ENCODE measurements at regions not wholly inside any gene's neighbourhood (a gene's known extent, or its start where the extent isn't known, plus 50 kb on each side); places are given as distances from the start of the nearest gene placed in this dataset.

DNA sequence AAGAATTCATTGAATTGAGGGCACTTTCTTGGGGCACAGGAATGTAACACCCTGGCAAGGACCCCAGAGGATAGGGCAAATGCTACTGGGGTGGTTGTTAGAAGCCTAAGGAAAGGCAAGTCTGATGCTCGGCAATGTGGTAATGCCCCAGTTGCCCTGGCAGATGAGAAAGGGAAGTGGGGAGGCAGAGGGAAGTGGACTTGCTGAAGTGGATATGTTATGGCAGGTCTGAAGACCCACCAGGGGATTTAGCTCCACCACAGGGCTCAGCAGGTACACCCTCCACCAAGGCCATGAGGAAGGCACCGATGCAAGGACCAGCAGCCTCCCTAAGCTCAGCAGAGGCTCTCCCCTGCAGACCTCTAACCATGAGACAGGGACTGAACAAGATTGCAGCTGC is 184.8 kb downstream of the IRX5 start:
- Histone ChIP-seq H3K4me3 (no peak overlapping the region), H3K9me3 (no peaks in the 10 kb centered on the region), H3K36me3 (no peaks in the 10 kb centered on the region), H3K27me3 (no peaks in the 10 kb centered on the region)
- DNase-seq: no peak

DNA sequence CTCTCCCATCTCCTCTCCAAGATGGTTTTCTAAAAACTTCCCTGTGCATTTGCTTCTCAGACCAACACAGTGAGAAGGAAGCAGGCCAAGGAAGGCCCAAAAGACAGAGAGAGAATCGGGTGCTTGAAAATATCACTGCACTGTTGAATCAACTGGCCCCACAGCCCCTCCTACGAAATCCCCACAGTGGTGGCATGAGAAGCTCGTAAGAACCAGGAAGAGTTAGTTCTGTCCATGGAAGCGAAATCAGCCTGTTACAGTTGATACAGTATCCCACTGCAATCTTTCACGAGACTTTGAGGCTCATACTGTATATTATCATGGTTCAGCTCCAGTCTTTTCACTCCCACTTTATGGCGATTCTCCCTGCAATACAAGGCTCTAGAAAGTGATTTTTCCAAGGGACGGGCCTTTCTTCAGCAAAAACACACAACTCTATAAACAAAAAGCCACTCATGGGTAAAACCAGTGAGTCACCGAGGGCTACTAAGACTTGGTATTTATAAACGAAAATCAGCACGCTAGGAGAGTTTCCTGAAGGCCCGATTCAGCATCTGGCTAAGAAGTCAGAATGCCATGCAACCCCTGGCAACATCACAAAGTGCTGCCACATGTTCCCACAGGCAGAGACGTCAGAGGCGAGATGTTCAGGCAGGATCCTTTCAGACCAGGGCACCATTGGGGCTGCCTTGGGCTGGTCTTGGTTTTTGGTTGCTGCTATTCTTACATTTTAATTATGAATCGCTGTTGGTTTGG is 185.7 kb downstream of the IRX5 start:
- no peaks in the 10 kb centered on the region for H3K36me3 ChIP-seq
- no peaks in the 10 kb centered on the region for H3K9me3 ChIP-seq
- DNase-seq: peak; percentile 98
- no peaks in the 10 kb centered on the region for H3K27me3 ChIP-seq
- no peak overlapping the region for H3K4me3 ChIP-seq

DNA sequence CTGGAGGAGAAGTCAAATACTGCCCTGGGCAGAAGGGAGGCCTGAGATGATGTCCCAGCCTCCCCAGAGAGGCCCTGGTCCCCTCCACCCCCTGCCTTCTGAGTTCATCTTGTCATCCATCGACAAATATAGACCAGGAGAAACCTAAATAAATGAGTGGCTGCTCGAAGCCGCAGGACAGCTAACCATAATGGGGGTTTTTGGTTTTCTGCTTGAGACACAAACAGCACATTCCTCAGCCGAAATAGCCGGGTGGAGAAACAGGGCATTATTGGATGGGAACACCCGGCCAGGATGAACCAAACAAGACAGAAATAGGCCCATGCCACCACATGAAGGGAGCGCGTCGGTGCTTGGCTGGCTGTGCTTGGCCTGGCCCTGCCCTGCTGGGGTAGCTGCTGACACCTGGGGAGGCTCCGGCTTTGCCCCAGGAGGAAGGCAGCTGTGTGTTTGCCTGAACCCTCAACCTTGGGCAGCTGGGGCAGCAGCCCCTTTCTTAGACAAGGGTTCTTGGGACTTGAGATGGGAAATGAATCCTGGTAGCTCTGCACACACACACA is 188.1 kb downstream of the IRX5 start:
- no peak overlapping the region for H3K4me3 ChIP-seq
- peaks cover 4% of the 10 kb centered on the region for H3K9me3 ChIP-seq
- DNase-seq: no peak
- no peaks in the 10 kb centered on the region for H3K36me3 ChIP-seq
- no peaks in the 10 kb centered on the region for H3K27me3 ChIP-seq

DNA sequence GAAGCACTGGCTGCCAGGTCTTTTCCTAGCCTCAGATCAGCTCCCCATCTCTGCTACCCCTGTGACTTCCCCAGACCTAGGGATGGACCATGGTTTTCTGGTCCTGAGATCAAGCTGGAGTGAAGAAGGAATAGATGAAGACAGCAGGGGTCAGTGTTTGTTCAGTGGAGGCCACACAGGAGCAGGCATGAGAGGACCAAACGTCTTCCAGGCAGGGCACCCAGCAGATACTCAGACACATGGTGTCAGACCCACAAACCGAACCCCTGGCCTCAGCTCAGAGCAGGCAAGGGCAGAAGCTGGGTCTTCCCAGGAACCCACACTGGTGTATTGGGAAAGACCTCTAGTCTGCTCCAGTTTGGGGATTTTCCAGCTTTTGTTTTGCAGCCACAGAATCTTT is 189.7 kb downstream of the IRX5 start:
- Histone ChIP-seq H3K27me3 (no peaks in the 10 kb centered on the region), H3K9me3 (peaks cover 4% of the 10 kb centered on the region), H3K4me3 (no peak overlapping the region), H3K36me3 (no peaks in the 10 kb centered on the region)
- peak; percentile 50 for DNase-seq

- H3K36me3 ChIP-seq: no peaks in the 10 kb centered on the region
- H3K27me3 ChIP-seq: no peaks in the 10 kb centered on the region
- DNase-seq: no peak
- no peak overlapping the region for H3K4me3 ChIP-seq
- peaks cover 4% of the 10 kb centered on the region for H3K9me3 ChIP-seq
These were observed 190.2 kb downstream of the IRX5 start for GRCh38 chr16:55120826-55121225.

- H3K9me3 ChIP-seq: peaks cover 4% of the 10 kb centered on the region
- H3K36me3 ChIP-seq: no peaks in the 10 kb centered on the region
- DNase-seq: no peak
- no peak overlapping the region for H3K4me3 ChIP-seq
- H3K27me3 ChIP-seq: peaks cover 3% of the 10 kb centered on the region; the same call in 1 of the 2 replicates
These were observed 193.0 kb downstream of the IRX5 start for GRCh38 chr16:55123652-55124051.

- peaks cover 6% of the 10 kb centered on the region; the same call in 1 of the 2 replicates for H3K27me3 ChIP-seq
- DNase-seq: no peak
- H3K36me3 ChIP-seq: no peaks in the 10 kb centered on the region
- H3K9me3 ChIP-seq: peaks cover 4% of the 10 kb centered on the region
- H3K4me3 ChIP-seq: no peak overlapping the region
These were observed 195.2 kb downstream of the IRX5 start for GRCh38 chr16:55125818-55126385.

GRCh38 chr16:55126456-55126855 is 195.8 kb downstream of the IRX5 start:
- H3K9me3 ChIP-seq: peaks cover 4% of the 10 kb centered on the region
- DNase-seq: no peak
- H3K27me3 ChIP-seq: peaks cover 6% of the 10 kb centered on the region; the same call in 1 of the 2 replicates
- no peaks in the 10 kb centered on the region for H3K36me3 ChIP-seq
- H3K4me3 ChIP-seq: no peak overlapping the region

DNA sequence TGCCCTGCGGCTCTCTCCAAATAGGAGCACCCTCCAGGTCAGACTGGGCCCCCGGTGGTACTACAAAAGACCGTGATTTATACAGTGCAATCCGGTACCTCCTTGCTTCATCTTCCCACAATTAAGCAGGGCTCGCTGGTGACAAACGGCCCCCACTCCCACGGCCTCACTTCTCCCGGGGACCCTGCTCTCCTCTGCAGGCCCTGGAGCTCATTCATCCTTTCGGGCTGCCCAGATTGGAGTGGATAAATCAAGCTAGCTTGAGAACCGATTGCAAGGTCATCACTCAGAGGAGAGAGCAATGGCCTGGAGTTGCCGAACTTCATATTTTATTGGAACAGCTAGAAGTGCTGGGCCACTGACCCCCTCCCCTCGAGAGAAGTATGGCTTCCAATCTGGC is 193.5 kb upstream of the IRX6 start:
- DNase-seq: no peak
- peaks cover 6% of the 10 kb centered on the region; the same call in 1 of the 2 replicates for H3K27me3 ChIP-seq
- no peaks in the 10 kb centered on the region for H3K36me3 ChIP-seq
- no peak overlapping the region for H3K4me3 ChIP-seq
- H3K9me3 ChIP-seq: no peaks in the 10 kb centered on the region

DNA sequence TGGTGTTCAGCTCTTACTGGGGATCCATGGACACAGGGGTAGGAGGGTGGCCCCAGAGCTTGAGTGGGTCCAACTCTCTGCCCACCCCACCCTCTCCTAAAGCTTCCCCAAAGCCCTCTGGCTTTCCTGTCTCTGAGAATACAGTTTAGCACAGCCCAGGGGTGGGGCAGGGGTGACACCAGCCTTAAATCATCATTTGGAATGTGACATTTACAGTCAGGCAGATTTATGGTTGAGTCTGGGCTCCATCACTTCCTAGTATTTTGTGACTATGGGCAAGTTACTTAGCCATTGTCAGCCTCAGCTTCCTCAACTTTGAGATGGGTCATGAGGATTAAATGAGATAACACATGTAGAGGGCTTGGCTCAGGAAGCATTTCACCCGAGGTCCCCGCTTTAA is 193.1 kb upstream of the IRX6 start:
- no peak for DNase-seq
- H3K9me3 ChIP-seq: no peaks in the 10 kb centered on the region
- no peaks in the 10 kb centered on the region for H3K36me3 ChIP-seq
- H3K4me3 ChIP-seq: no peak overlapping the region
- H3K27me3 ChIP-seq: peaks cover 6% of the 10 kb centered on the region; the same call in 1 of the 2 replicates

DNA sequence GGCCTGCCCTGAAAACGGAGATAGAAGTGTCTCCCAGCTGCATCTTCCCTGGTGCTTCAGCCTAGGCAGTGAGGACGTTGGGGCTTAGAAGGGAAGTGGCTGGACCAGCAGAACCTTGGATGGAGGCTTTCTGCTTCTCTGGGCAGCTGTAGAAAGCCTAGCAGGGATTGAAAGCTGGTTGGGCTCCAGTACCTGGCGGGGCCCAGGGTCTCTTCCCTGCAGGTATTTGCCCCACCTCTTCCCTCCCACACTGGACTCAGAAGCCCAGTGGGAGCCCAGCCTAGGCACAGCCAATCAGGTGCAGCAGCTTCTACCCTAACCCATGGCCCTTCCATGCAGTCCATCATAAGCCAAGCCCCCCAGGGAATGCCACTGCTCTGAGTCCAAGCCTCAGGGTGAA is 190.3 kb upstream of the IRX6 start:
- Histone ChIP-seq H3K27me3 (peaks cover 3% of the 10 kb centered on the region; the same call in 1 of the 2 replicates), H3K4me3 (no peak overlapping the region), H3K9me3 (no peaks in the 10 kb centered on the region), H3K36me3 (no peaks in the 10 kb centered on the region)
- no peak for DNase-seq

GRCh38 chr16:55136356-55137150 is 187.4 kb upstream of the IRX6 start:
- Histone ChIP-seq H3K27me3 (no peaks in the 10 kb centered on the region), H3K4me3 (no peak overlapping the region), H3K36me3 (no peaks in the 10 kb centered on the region), H3K9me3 (no peaks in the 10 kb centered on the region)
- no peak for DNase-seq

DNA sequence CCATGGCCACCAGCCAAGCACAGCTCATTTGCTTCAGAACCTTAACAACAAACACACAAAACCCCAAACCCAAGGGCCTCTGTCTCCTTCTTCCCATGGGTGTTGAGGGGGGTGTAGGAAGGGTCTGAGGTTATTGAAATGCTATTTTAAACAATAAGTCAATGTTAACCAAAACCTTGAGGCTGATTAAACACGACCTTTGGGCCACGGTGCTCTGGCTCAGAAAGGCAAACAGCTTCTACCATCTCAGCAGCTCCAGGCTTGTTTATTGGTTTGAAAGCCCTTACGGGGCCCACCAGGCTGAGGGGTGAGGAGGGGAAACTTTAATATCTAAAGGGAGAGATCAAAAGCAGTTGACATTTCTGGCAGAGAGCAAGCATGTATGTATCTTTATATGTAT is 185.7 kb upstream of the IRX6 start:
- Histone ChIP-seq H3K27me3 (no peaks in the 10 kb centered on the region), H3K36me3 (no peaks in the 10 kb centered on the region), H3K4me3 (no peak overlapping the region), H3K9me3 (no peaks in the 10 kb centered on the region)
- DNase-seq: no peak

GRCh38 chr16:55142405-55142804 is 181.6 kb upstream of the IRX6 start:
- H3K4me3 ChIP-seq: no peak overlapping the region
- no peaks in the 10 kb centered on the region for H3K36me3 ChIP-seq
- no peak for DNase-seq
- no peaks in the 10 kb centered on the region for H3K9me3 ChIP-seq
- H3K27me3 ChIP-seq: no peaks in the 10 kb centered on the region

GRCh38 chr16:55144651-55145050 is 179.4 kb upstream of the IRX6 start:
- Histone ChIP-seq H3K4me3 (no peak overlapping the region), H3K36me3 (no peaks in the 10 kb centered on the region), H3K9me3 (no peaks in the 10 kb centered on the region), H3K27me3 (no peaks in the 10 kb centered on the region; the same call in 1 of the 2 replicates)
- no peak for DNase-seq

DNA sequence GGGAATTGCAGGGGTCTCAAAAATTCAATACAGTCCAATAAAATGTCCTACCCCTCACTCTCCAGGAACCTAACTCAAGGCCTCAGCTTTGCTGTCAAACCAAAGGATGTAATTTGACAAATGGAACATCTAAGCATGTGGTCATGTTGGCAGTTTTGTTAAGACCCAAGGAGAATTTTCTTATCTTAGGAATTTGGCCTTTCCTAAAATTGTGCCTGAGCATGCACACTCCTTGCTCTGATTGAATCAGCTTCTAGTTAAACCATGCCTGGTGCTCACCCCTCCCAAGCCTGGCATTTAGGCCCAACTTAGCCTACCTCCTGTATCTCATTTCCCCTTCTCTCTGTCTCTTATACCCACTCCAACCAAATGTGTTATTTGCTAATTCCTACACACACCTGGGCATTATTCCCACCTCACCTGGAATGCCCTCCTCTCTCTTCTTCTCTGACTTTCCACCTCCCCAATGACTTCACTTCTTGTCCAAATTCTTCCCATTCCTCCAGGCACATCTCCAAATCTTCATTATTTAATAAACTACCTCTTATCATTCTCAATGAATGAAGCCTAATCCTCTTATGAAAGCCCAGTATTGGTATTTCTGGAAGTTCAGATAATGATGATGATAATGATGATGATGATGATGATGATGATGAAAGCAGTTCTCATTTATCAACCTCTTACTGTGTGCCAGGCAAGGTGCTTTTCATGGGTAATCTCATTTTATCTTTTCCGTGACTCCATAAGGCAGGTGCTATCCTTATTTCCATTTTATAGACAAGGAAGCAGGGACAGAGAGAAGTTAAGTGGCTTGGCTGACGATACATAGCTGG is 178.0 kb upstream of the IRX6 start:
- H3K36me3 ChIP-seq: no peaks in the 10 kb centered on the region
- H3K4me3 ChIP-seq: no peak overlapping the region
- no peak for DNase-seq
- H3K9me3 ChIP-seq: no peaks in the 10 kb centered on the region
- H3K27me3 ChIP-seq: no peaks in the 10 kb centered on the region; the same call in 1 of the 2 replicates
